ENCODE measurements at regions not wholly inside any gene's neighbourhood (a gene's known extent, or its start where the extent isn't known, plus 50 kb on each side); places are given as distances from the start of the nearest gene placed in this dataset.

DNA sequence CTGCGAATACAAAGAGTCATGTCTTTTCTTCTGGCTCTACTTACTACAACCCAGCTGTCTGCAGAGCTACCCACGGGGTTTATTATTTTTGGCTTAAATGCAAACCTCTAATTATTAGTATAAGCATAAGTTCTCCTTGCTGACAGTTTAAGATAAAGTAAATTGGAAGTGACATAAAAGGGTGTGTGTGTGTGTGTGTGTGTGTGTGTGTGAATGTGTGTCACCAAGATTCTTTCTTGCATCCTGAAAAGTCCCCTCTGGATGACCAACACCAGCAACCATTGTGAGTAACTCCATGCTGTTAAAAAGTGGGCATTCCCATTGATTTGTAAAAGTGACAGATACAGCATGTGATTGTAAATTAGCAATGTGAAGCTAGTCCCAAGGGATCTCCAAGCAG, 803.8 kb upstream of the ZNF608 start:
- no peak for DNase-seq (ENCODE audit: low spot score in 2 of 2)
- no peak for FAIRE-seq

DNA sequence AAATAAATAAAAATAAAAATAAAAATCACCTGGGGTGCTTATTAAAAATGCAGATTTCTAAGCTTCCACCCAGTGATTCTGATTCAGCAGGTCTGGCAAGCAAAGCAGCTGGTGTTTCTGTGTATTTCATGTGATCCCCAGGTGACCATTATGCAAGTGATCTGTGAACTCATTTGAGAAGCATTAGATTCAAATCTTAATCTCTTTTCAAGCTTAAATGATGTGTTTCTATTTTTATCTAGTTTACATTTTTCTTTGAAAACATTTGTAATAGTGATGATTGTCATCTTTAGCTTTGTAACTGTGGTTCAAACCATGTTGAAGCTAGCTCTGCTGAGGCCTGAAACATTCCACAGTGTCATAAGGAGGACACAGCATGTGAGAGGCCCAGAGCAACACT, 804.8 kb upstream of the ZNF608 start:
- no peak for DNase-seq (ENCODE audit: low spot score in 2 of 2)
- no peak for FAIRE-seq

DNA sequence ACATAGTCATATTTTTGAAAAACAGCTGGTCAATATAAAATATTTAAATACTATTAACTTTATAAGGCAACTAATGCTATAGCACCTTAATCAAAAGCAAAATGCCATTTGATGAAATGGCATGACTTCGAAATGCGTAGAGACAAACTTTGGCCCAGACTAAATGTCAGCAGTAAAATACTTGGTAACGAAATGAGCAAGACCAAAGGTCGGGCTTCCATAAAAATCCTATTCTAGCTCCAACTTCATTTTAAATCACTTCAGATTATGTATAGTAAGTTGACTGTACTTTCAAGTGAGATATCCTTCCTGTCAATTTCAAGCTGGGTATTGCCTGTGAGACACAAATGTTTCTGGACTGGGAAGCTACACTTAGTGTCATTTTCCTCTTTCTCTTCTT, 805.4 kb upstream of the ZNF608 start:
- no peak for FAIRE-seq
- no peak for DNase-seq (ENCODE audit: low spot score in 2 of 2)

GRCh38 chr5:125552486-125552885, 806.0 kb upstream of the ZNF608 start:
- no peak for DNase-seq (ENCODE audit: low spot score in 2 of 2)

GRCh38 chr5:125554355-125554754, 807.9 kb upstream of the ZNF608 start:
- FAIRE-seq (no peak), DNase-seq (ENCODE audit: low spot score in 2 of 2) (no peak)

More at GRCh38 chr5:125552486-125552885, 806.0 kb upstream of the ZNF608 start:
- FAIRE-seq: no peak

DNA sequence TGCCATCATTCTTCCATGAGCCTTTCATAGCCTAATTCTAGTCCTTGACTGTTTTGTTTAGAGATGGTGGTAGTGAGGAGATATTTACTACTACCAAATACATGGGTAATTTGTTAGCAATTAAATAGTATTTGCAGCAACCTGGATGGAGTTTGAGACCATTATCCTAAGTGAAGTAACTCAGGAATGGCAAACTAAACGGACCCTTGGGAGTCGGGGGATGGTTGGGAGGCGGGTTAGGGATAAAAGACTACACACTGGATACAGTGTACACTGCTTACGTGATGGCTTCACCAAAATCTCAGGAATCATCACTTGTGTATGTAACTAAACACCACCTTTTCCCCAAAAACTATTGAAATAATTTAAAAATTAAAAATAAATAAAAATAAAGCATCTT, 809.2 kb upstream of the ZNF608 start:
- DNase-seq (ENCODE audit: low spot score in 2 of 2): no peak

DNA sequence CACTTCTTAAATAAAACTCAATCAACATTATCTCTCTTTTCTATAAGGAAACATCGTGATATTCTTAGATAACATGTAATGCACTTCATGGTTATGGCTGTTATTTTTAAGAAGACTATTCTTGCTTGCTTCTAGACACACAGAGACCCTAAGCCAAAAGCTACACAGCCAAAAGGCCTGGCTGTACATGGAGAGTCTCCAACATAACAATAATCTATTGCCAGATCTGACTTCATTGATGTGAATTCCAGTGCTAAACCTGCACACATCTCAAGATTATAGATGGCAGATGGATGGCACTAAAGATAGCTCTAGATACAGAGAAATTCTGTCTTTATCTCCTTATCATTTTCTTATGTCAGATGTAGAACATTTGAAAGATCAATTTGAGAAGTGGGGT, 811.6 kb upstream of the ZNF608 start:
- no peak for FAIRE-seq
- DNase-seq (ENCODE audit: low spot score in 2 of 2): no peak

More for the DNA sequence above, 809.2 kb upstream of the ZNF608 start:
- FAIRE-seq: no peak

DNA sequence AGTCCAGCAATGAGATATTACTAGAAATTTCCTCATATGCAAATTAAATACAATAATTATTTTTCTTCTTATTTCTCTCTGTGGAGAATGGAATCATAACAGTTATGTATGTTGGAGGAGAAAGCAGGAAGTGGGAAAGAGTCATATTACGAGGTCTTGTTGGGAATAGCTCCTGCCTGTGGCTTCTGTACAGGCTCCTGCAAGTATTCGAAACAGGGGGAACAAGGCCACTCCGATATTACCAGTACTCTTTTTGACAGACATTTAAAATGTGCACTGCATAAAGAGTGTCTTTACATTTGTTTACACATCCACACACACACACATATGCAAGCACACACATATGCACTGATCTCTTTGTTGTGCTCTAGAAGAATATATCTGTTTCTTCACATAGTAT, 812.0 kb upstream of the ZNF608 start:
- DNase-seq (ENCODE audit: low spot score in 2 of 2): no peak
- FAIRE-seq: no peak

GRCh38 chr5:125559296-125559695, 812.9 kb upstream of the ZNF608 start:
- FAIRE-seq (no peak), DNase-seq (ENCODE audit: low spot score in 2 of 2) (peak in 1 of 2 donors; percentile 12)

- FAIRE-seq (no peak), DNase-seq (ENCODE audit: low spot score in 2 of 2) (no peak)
Observed at GRCh38 chr5:125560476-125561225, 814.2 kb upstream of the ZNF608 start.

GRCh38 chr5:125564317-125564975, 818.0 kb upstream of the ZNF608 start:
- FAIRE-seq (no peak), DNase-seq (ENCODE audit: low spot score in 2 of 2) (no peak)

DNA sequence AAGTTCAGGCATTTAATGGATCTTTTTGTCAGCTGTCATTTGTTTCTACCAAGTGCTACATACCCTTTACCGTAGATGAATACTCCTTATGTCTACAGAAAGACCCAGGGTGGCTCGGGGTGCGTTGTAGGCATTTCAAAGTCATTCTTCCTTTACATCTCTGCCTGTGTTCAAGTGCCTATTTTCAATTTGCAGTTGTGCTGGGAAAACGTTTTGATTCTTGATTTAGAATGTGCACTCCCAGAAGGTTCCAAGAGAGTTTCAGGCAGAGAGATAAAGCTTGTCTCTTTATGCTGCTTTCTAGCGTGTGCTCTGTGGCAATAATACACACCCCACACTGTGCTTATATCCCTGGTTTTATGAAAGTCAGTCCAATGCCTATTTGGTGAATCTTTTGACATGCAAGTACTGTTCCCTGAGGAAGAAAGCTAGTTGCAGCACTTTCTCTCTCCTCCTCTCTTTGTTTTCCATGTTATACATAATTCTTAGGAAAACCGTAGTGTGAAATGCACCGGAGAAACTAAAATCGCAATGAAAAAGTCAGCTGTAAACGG, 828.1 kb upstream of the ZNF608 start:
- FAIRE-seq (no peak), DNase-seq (ENCODE audit: low spot score in 2 of 2) (no peak)

DNA sequence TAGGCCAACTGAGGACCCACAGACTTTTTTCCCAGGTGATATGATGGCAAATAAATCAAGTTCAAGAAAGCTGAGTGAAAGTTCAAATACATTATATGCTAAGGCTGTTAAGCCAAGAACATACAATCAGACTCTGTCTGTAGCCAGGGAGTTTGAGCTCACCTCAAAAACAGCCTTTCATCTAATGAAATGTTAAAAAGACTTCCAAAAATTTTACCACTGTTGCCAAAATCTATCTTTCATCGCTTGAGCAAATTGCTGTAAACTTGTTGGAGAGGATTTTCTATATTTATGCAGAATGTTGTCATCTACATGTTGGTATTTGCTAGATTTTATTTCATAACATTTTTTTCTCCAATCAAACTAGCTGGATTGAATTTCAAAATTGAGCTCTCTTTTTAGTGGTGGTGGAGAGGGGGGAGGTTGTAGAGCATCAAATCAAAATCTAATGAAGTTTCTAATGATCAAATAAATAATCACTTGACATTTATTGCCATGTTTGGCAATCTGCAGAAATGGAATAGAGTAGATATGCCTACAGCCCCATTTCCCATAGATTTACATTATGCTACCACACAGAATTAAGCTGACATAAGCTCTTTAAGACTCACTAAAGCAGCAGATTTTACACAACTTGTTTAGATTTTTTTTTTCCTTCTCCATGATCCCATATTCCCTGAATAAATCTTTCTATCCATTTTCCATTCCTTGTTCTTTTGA, 828.9 kb upstream of the ZNF608 start:
- FAIRE-seq (no peak), DNase-seq (ENCODE audit: low spot score in 2 of 2) (no peak)

- no peak for FAIRE-seq
- DNase-seq (ENCODE audit: low spot score in 2 of 2): no peak
Observed at GRCh38 chr5:125575891-125576505, 829.6 kb upstream of the ZNF608 start.

- FAIRE-seq (no peak), DNase-seq (ENCODE audit: low spot score in 2 of 2) (no peak)
Observed at GRCh38 chr5:125576822-125577221, 830.4 kb upstream of the ZNF608 start.

DNA sequence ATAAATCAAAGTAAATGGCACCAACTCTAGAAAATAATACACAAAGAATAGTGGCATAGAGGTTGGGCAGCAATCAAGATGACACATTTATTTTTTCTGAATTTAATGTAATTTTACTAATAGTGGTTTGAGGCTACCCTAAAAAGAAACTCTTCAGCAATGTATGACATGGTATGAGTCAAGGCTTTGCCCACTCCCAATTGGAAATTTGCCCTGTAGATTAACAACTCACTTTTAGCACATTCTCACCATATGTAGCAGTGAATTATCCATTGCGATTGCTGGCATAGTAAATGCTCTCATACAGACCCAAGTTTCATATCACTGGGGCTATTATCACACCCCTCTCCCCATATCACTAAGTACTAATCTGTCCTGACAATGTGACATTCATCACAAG, 832.1 kb upstream of the ZNF608 start:
- no peak for DNase-seq (ENCODE audit: low spot score in 2 of 2)
- no peak for FAIRE-seq

GRCh38 chr5:125579182-125579581, 832.7 kb upstream of the ZNF608 start:
- no peak for FAIRE-seq

GRCh38 chr5:125581311-125581710, 834.9 kb upstream of the ZNF608 start:
- no peak for DNase-seq (ENCODE audit: low spot score in 2 of 2)

More at GRCh38 chr5:125579182-125579581, 832.7 kb upstream of the ZNF608 start:
- no peak for DNase-seq (ENCODE audit: low spot score in 2 of 2)

GRCh38 chr5:125582352-125582751, 835.9 kb upstream of the ZNF608 start:
- no peak for FAIRE-seq
- DNase-seq (ENCODE audit: low spot score in 2 of 2): no peak

More at GRCh38 chr5:125581311-125581710, 834.9 kb upstream of the ZNF608 start:
- FAIRE-seq: no peak

GRCh38 chr5:125583321-125584139, 837.1 kb upstream of the ZNF608 start:
- DNase-seq (ENCODE audit: low spot score in 2 of 2) (no peak), FAIRE-seq (no peak)

Measured in frontal cortex (tissue), 3 donors.